Thyroid gland (tissue), 4 donors: ENCODE measurements at regions not wholly inside any gene's neighbourhood (a gene's known extent, or its start where the extent isn't known, plus 50 kb on each side); places are given as distances from the start of the nearest gene placed in this dataset.
"Not testable (repeated sequence)": the region's sequence is repeated elsewhere in the genome, so short reads cannot be mapped to it uniquely, and the experiment has no call there.

ENCODE experiments used
- DNase-seq, 2 donors: peaks; one replicate each; pipeline ENCODE4 v3.0.0-alpha.2; 2019
- H3K27ac ChIP-seq, 3 donors: fragments of 200-600 bp; sonication (generic); 1 replicate in 2 of 3; 2 replicates in 1 of 3; pipeline ENCODE4 v1.5.1; 2016 to 2019; ENCODE audit warnings: mild to moderate bottlenecking in 1 of 3, moderate library complexity in 1 of 3
- H3K27me3 ChIP-seq: fragments of 200-600 bp; sonication (generic); one replicate; pipeline ENCODE4 v1.5.1; 2019
- H3K36me3 ChIP-seq, 2 donors: fragments of 200-600 bp; sonication (generic); one replicate each; pipeline ENCODE4 v1.5.1; 2016 to 2019
- H3K4me1 ChIP-seq, 2 donors: fragments of 200-600 bp; sonication (generic); one replicate each; pipeline ENCODE4 v1.5.1; 2017 to 2019
- H3K4me3 ChIP-seq, 3 donors: fragments of 200-600 bp; sonication (generic); replicated peaks in 1 of 3; 1 replicate in 2 of 3; 2 replicates in 1 of 3; pipeline ENCODE4 v1.5.1; 2016; ENCODE audit warnings: mild to moderate bottlenecking in 1 of 3
- H3K9me3 ChIP-seq: fragments of 200-600 bp; sonication (generic); one replicate; pipeline ENCODE4 v1.5.1; 2017
- CTCF ChIP-seq, 6 experiments: fragments of 200-600 bp in 3 of 6; fragments of 450-650 bp in 3 of 6; sonication (generic) in 3 of 6; IDR thresholded peaks; one replicate each; pipeline ENCODE4 v1.5.1; 2016 to 2019; ENCODE audit warnings: antibody characterized with exemption in 6 of 6, mild to moderate bottlenecking in 2 of 6, inconsistent platforms in 1 of 6, moderate library complexity in 1 of 6
- POLR2A ChIP-seq, 2 donors: fragments of 450-650 bp; IDR thresholded peaks; one replicate each; pipeline ENCODE4 v1.6.1; 2017; ENCODE audit warnings: antibody characterized with exemption in 2 of 2, mild to moderate bottlenecking in 2 of 2, moderate library complexity in 1 of 2
- WGBS, 2 donors: methylation state at CpG; one replicate each; pipeline ENCODE4 v1.1.5; 2017; 5-methylcytosine and 5-hydroxymethylcytosine counted together
- intact Hi-C: fragments of 100-400 bp; cut with DNase I; formaldehyde crosslinking; loops from one replicate; pipeline ENCODE4 v1.15.1; 2023

DNA sequence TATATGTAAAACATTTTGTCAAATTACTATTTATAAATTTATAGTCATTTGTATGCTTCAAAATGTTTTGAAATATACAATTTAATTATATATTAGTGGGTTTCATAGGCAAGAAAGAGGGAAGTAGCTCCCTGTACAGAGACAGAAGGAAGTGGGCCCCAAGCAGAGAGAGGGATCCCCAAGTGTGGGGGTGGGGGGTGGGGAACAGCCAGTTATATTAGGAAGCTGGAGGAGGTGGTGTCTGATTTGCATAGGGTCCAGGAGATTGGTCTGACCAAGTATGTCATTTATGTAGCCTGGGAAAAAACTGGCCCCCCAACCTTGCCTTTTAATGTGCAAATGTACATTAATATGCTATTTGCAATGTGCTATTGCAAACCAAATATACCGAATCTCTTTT is 76.5 kb upstream of the ZSWIM2 start:
- Histone ChIP-seq H3K36me3 (no peaks in the 10 kb centered on the region), H3K4me3 (no peak overlapping the region), H3K27ac (no peak overlapping the region), H3K27me3 (no peaks in the 10 kb centered on the region), H3K4me1 (no peaks in the 10 kb centered on the region), H3K9me3 (no peaks in the 10 kb centered on the region)
- no peak for DNase-seq
- WGBS, 2 donors = 0 to 98% methylated on average over 1 of the region's 1 CpG
- no peak for TF ChIP-seq POLR2A (IDR thresholded peaks at IDR 0.05)
- TF ChIP-seq CTCF (IDR thresholded peaks at IDR 0.05) = no peak
- intact Hi-C loops = no loop called here

DNA sequence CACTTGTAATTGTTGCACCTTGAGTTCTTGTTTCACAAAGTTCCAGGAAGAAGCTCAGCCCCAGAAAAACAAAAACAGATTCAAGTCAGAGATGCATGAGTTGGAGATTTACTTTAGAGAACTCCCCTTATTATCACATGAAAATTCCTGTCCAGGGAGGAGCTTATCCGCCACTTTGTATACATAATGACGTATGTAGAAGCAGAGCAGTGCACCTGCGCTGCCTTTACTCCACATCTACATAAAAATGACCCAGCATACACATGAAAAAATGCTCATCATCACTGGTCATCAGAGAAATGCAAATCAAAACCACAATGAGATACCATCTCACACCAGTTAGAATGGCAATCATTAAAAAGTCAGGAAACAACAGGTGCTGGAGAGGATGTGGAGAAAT is 73.3 kb upstream of the ZSWIM2 start:
- H3K27ac ChIP-seq, H3K27me3 ChIP-seq, intact Hi-C loops, DNase-seq, H3K9me3 ChIP-seq, H3K36me3 ChIP-seq, H3K4me1 ChIP-seq, H3K4me3 ChIP-seq: not testable (repeated sequence)
- 95 to 99% methylated on average over 3 of the region's 3 CpGs for WGBS, 2 donors

DNA sequence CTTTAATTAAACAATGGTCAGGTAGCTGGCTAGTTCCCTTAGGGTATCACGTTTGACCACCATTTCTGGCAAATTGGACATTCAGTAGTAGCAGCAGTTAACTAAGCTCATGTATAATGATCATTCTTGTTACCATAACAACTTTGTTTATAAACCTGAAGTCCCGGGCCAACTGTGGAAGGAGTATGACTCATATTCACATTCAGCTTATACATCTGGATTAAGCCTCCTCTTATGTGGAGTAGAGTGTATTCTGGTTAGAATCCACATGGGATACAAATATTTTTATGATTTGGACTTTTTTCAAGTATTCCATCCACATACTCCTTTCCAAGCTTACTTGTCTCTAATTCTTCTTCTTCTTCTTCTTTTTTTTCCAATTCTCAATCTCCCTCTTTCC is 70.3 kb upstream of the ZSWIM2 start:
- Histone ChIP-seq H3K4me1 (no peaks in the 10 kb centered on the region), H3K4me3 (no peak overlapping the region), H3K27ac (no peak overlapping the region), H3K27me3 (no peaks in the 10 kb centered on the region), H3K9me3 (no peaks in the 10 kb centered on the region), H3K36me3 (no peaks in the 10 kb centered on the region)
- no peak for DNase-seq
- TF ChIP-seq POLR2A (IDR thresholded peaks at IDR 0.05) (no peak), CTCF (IDR thresholded peaks at IDR 0.05) (no peak)
- intact Hi-C loops = no loop called here
- WGBS, 2 donors = 44 to 46% methylated on average over 2 of the region's 2 CpGs

GRCh38 chr2:186918495-186918894 is 69.5 kb upstream of the ZSWIM2 start:
- intact Hi-C loops = no loop called here
- WGBS, 2 donors = 56 to 71% methylated on average over 3 of the region's 3 CpGs
- Histone ChIP-seq H3K27me3 (no peaks in the 10 kb centered on the region), H3K4me1 (no peaks in the 10 kb centered on the region), H3K4me3 (no peak overlapping the region), H3K9me3 (no peaks in the 10 kb centered on the region), H3K36me3 (no peaks in the 10 kb centered on the region), H3K27ac (no peak overlapping the region)
- DNase-seq = no peak
- no peak for TF ChIP-seq CTCF (IDR thresholded peaks at IDR 0.05)
- TF ChIP-seq POLR2A (IDR thresholded peaks at IDR 0.05) = no peak

DNA sequence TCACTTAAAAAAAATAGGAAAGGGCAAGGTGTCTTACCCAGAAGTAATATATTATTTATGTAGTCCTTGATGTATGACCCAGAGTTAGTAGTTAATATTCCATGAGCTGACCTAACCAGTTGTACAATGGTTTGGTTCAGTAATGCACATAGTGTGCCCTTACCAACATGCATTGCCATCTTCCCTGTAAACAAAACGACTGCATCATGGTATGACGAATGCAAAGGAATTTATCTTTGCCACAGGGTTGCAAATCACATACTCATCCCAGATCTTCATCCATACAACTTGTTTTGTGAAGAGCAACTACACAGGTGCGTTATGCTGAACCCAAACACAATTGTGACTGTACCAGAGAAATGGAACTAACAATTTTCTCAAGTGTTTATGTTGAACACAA is 68.9 kb upstream of the ZSWIM2 start:
- TF ChIP-seq POLR2A (IDR thresholded peaks at IDR 0.05) (no peak), CTCF (IDR thresholded peaks at IDR 0.05) (no peak)
- DNase-seq = no peak
- H3K4me3 ChIP-seq = no peak overlapping the region
- H3K9me3 ChIP-seq = no peaks in the 10 kb centered on the region
- no peaks in the 10 kb centered on the region for H3K4me1 ChIP-seq
- H3K27ac ChIP-seq = no peak overlapping the region
- intact Hi-C loops = no loop called here
- H3K27me3 ChIP-seq = no peaks in the 10 kb centered on the region
- WGBS, 2 donors = 86 to 87% methylated on average over 3 of the region's 3 CpGs
- H3K36me3 ChIP-seq = no peaks in the 10 kb centered on the region

GRCh38 chr2:186913870-186914269 is 64.9 kb upstream of the ZSWIM2 start:
- DNase-seq = no peak
- intact Hi-C loops = no loop called here
- Histone ChIP-seq H3K27me3 (no peaks in the 10 kb centered on the region), H3K27ac (no peak overlapping the region), H3K9me3 (no peaks in the 10 kb centered on the region), H3K4me3 (no peak overlapping the region), H3K4me1 (no peaks in the 10 kb centered on the region), H3K36me3 (no peaks in the 10 kb centered on the region)
- WGBS, 2 donors = 62 to 77% methylated on average over 5 of the region's 5 CpGs
- TF ChIP-seq POLR2A (IDR thresholded peaks at IDR 0.05) = no peak
